NCI-H1436 (cell line): ENCODE measurements at regions not wholly inside any gene's neighbourhood (a gene's known extent, or its start where the extent isn't known, plus 50 kb on each side); places are given as distances from the start of the nearest gene placed in this dataset.
A peak's percentile ranks its signal among the peaks of the same experiment; 100 is the strongest.
"Not testable (repeated sequence)": the region's sequence is repeated elsewhere in the genome, so short reads cannot be mapped to it uniquely, and the experiment has no call there.

ENCODE experiments used
- DNase-seq: peaks from one replicate; lab custom pipeline; 2025; lab: John Stamatoyannopoulos, UW

- DNase-seq = no peak
Observed at GRCh38 chr12:59404109-59404650, 191.6 kb upstream of the SLC16A7 start.

- peak; percentile 44 for DNase-seq
Observed at GRCh38 chr12:59403259-59403932, 192.4 kb upstream of the SLC16A7 start.

GRCh38 chr12:59401862-59402261 is 194.0 kb upstream of the SLC16A7 start:
- no peak for DNase-seq

- DNase-seq = no peak
Observed at GRCh38 chr12:59398164-59398563, 197.7 kb upstream of the SLC16A7 start.

DNA sequence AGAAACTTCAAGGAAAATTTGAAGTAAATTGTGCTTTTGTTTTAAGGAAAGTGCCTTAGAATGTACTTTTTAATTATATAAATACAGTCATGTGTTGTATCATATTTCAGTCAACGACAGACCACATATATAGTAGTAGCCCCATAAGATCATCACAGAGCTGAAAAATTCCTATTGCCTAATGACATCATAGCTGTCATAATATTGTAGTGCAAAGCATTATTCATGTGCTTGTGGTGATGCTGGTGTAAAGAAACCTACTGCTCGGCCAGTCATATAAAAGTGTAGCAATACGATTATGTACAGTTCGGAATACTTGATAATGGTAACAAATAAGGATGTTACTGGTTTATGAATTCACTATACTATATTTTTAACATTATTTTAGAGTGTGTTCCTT is 198.9 kb upstream of the SLC16A7 start:
- no peak for DNase-seq

GRCh38 chr12:59396519-59396918 is 199.3 kb upstream of the SLC16A7 start:
- no peak for DNase-seq

DNA sequence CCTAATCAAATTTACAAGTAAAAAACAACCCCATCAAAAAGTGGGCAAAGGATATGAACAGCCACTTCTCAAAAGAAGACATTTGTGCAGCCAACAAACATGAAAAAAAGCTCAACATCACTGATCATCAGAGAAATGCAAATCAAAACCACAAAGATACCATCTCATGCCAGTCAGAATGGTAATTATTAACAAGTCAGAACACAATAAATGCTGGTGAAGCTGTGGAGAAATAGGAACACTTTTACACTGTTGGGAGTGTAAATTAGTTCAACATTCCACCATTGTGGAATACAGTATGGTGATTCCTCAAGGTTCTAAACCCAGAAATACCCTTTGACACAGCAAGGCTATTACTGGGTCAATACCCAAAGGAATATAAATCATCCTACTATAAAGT is 200.5 kb upstream of the SLC16A7 start:
- DNase-seq = not testable (repeated sequence)

- DNase-seq = no peak
Observed at GRCh38 chr12:59393506-59393905, 202.3 kb upstream of the SLC16A7 start.

DNA sequence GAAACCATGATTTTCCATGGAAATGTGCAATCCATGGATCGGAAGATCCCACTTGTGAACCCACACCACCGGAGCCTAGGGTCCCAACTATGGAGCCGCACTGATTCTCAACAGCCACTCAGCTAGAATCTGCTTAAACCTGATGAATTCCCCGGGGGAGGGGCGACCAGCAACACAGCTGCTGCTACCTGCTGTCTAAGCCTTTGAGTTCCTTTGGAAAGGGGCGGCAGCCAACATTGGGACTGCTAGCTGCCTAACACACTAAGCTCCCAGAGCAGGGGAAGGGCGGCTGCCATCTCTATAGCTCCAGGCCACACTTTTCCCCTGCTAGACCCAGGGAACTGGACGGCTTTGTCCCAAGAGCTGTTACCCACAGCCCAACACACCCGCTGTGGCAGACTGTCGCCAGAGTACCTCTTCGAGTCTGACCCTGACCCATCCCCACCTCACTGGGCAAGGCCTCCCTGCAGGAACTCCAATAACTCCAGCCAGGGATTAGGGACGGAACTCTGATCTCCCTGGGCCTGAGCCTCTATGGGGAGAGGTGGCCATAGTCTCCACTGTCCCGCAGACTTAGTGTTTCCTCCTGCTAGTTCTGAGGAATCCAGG is 205.8 kb upstream of the SLC16A7 start:
- DNase-seq = no peak

- DNase-seq = no peak
Observed at GRCh38 chr12:59388694-59389093, 207.1 kb upstream of the SLC16A7 start.

- DNase-seq = no peak
Observed at GRCh38 chr12:59388176-59388575, 207.7 kb upstream of the SLC16A7 start.

DNA sequence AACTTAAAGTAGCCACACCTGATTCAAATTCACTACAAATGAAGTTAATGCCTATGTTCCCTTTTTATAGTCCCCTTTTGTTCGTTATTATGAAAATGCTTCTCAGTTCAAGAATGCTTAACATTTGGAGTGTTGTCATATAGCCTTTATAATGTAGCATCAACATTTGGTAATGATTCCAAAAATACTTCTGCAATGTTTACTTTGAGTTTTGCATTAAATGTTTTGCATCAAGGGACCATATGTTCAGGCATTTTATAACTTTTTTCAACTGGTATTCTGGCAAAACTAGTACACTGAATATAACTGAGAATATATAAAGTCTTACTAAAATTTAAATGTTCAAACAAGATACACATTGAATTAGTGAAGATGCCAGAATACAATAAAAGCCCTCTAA is 209.6 kb upstream of the SLC16A7 start:
- no peak for DNase-seq

DNA sequence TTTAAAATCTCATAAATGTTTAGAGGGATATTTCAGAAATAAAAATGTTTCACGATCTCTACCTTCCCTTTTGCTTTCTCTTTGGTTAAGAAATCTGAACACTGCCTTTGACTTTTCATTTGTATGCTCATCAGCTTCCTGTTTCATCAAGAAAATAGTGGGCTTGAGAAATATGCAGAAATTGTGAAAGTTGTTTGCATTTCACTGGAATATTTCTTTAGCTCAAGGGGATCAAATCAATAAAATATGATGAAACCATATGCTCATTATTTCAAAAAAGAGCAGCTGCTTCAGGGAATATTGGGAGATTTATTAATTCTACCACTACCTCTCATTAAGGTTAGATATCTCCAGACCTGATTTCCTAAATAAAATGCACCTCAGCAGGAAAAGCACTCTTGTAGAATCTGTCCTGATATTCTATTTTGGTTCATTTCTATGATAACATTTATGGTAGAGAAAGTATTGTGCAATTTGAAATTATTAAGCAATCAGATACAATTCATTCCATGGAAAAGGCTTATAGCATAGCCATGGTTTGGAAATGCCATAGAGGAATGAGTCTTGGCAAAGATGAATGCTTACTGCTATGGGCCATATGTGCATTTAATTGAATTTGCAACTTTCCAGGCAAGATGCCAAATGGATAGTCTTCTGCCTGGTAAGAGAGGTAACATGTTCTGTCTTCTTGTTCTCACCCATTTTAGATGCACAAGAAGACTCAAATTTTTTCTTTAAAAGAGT is 212.6 kb upstream of the SLC16A7 start:
- DNase-seq = no peak

DNA sequence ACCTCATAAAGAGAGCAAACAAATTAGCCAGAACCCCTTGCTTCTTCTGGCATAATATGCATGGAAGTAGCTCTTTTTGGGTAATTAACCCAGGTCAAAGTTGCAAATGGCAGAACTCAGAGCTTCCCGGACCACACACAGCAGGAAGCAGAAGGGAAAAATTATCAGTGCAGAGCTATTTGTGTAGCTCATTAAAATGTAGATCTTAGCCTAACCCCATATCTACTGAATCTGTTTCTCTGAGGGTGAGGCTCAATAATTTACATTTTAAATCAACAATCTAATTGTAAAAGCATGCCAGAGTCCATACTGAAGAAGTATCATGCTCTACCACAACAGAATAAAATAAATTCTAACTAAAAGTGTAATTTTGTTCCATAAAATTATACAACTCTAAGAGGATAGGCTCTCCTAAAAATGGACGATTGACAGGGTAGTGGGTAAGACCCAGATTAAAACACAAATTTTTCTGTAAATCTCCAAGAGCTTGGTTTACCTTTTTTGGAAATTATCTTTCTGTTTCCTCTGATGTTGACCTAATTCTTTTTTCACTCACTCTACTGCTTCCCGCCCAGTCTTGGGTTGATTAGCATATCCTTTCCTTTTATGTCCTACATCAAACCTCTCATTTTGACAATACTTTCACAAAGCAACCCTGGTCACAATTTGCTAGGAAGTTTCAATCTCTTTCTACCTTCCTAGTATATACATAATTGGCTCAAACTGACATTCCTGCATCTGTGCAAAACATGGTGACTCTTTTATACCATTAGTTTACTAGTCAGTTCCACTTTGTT is 213.3 kb upstream of the SLC16A7 start:
- DNase-seq = no peak

GRCh38 chr12:59381106-59381505 is 214.7 kb upstream of the SLC16A7 start:
- no peak for DNase-seq

DNA sequence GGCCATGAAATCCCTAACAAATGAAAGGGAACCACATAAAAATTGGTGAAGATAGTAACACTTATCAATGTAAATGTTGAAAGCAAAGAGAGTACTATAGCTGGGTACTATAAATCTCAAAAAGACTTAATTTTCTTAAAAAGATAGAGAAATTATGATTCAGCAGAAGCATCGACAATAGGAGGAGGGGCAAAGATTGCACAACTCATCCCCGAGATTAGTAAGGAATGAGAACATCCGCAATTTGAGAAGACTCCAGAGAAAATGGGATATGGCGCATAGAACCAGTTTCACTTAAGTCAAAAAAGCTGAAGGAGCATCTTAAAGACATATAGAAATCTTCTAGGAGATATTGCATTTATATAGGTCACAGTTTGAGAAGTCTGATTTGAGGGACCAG is 220.2 kb upstream of the SLC16A7 start:
- DNase-seq = no peak

DNA sequence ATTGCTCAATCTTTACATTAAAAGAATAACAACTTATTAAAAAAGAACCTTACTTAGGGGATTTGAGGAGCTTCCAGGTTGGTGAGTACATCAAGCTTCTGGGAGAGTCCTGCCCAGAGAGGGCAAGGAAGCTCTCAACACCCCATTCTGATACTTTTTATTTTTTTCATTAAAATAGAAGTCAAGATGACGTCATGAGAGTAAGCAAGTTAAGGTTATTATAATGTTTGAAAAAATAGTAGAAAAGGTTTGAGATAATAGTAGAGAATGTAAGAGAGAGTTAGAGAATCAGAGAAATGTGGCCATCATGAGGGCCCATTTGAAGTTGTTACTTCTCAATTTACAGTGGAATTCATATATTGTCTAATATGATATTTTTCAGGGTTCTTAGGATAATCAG is 221.0 kb upstream of the SLC16A7 start:
- DNase-seq = no peak

DNA sequence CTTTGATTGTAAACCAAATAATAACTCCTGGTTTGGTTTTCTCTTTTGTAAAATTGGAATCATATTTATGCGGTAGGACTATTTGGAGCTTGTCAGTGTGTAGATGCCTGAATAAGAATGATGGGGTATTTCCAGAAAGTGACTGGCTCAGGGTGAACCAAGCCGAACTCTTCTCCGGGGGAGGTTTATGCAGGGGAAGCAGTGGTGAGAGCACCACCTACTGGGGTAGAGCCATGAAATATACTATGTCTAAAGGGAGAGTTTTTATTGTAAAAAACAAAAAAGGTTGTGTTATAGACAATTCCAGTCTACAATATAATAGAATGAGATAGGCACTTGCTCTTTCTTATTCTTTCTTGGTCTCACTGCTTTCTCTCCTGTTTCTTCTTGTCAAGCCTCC is 222.9 kb upstream of the SLC16A7 start:
- DNase-seq = no peak

- DNase-seq = no peak
Observed at GRCh38 chr12:59370933-59371332, 224.9 kb upstream of the SLC16A7 start.

DNA sequence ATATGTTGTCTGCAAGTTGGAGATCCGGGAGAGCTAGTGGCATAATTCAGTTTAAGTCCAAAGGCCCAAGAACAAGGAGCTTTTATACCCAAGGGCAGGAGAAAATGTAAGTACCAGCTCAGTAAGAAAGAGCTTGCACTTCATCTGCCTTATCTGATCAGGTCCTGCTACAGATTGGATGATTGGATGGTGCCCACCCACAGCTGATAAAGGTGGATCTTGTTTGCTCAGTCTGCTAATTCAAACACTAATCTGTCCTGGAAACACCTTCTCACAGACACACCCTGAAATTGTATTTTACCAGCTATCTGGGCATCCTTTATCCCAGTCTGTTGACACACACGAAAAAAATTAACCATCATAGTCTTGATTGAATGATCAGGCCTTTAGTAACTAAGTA is 230.7 kb upstream of the SLC16A7 start:
- no peak for DNase-seq

- DNase-seq = no peak
Observed at GRCh38 chr12:59357811-59358210, 238.0 kb upstream of the SLC16A7 start.

- not testable (repeated sequence) for DNase-seq
Observed at GRCh38 chr12:59346248-59346647, 249.6 kb upstream of the SLC16A7 start.
